Skeletal muscle tissue (tissue), 3 donors: ENCODE measurements at regions not wholly inside any gene's neighbourhood (a gene's known extent, or its start where the extent isn't known, plus 50 kb on each side); places are given as distances from the start of the nearest gene placed in this dataset.

Experiments used
- H3K27ac ChIP-seq: one replicate; pipeline ENCODE4 v1.7.0; 2013; ENCODE audit warnings: mild to moderate bottlenecking, low read depth, low read length, inconsistent platforms
- H3K27me3 ChIP-seq, 3 donors: one replicate each; pipeline ENCODE4 v1.7.0; 2013; ENCODE audit warnings: low read length in 3 of 3; ENCODE audit not compliant: control insufficient read depth in 3 of 3, insufficient read depth in 3 of 3
- H3K36me3 ChIP-seq, 3 donors: one replicate each; pipeline ENCODE4 v1.7.0; 2013; ENCODE audit warnings: low read length in 3 of 3; ENCODE audit not compliant: control insufficient read depth in 3 of 3, insufficient read depth in 3 of 3
- H3K4me1 ChIP-seq, 3 donors: one replicate each; pipeline ENCODE4 v1.7.0; 2013; ENCODE audit warnings: low read length in 3 of 3, mild to moderate bottlenecking in 3 of 3; ENCODE audit not compliant: control insufficient read depth in 3 of 3, insufficient read depth in 3 of 3
- H3K4me3 ChIP-seq, 3 donors: one replicate each; pipeline ENCODE4 v1.7.0; 2013; ENCODE audit warnings: low read length in 3 of 3
- H3K9ac ChIP-seq, 3 donors: one replicate each; pipeline ENCODE4 v1.7.0; 2013; ENCODE audit warnings: low read length in 3 of 3, mild to moderate bottlenecking in 3 of 3, moderate library complexity in 2 of 3, low read depth in 1 of 3
- H3K9me3 ChIP-seq, 3 donors: one replicate each; pipeline ENCODE4 v1.7.0; 2013; ENCODE audit warnings: low read length in 3 of 3; ENCODE audit not compliant: control insufficient read depth in 3 of 3
- donor health status: Osteomylitis.

- Histone ChIP-seq H3K9me3 (no peaks in the 10 kb centered on the region), H3K27ac (no peak overlapping the region), H3K4me1 (no peaks in the 10 kb centered on the region), H3K27me3 (no peaks in the 10 kb centered on the region), H3K36me3 (no peaks in the 10 kb centered on the region), H3K4me3 (no peak overlapping the region), H3K9ac (no peak overlapping the region)
These were observed 211.1 kb upstream of the PRDM1 start for GRCh38 chr6:105874835-105875626.

GRCh38 chr6:105873799-105874198 is 212.3 kb upstream of the PRDM1 start:
- H3K36me3 ChIP-seq: no peaks in the 10 kb centered on the region
- no peak overlapping the region for H3K4me3 ChIP-seq
- H3K4me1 ChIP-seq: no peaks in the 10 kb centered on the region
- no peak overlapping the region for H3K27ac ChIP-seq
- no peaks in the 10 kb centered on the region for H3K9me3 ChIP-seq
- H3K27me3 ChIP-seq: no peaks in the 10 kb centered on the region
- H3K9ac ChIP-seq: no peak overlapping the region

- H3K27ac ChIP-seq: no peak overlapping the region
These were observed 212.9 kb upstream of the PRDM1 start for GRCh38 chr6:105873211-105873704.

GRCh38 chr6:105872249-105872648 is 213.9 kb upstream of the PRDM1 start:
- Histone ChIP-seq H3K4me3 (no peak overlapping the region), H3K9me3 (no peaks in the 10 kb centered on the region), H3K9ac (no peak overlapping the region), H3K36me3 (no peaks in the 10 kb centered on the region), H3K4me1 (no peaks in the 10 kb centered on the region), H3K27ac (no peak overlapping the region), H3K27me3 (no peaks in the 10 kb centered on the region)

More at GRCh38 chr6:105873211-105873704, 212.9 kb upstream of the PRDM1 start:
- no peaks in the 10 kb centered on the region for H3K27me3 ChIP-seq
- H3K4me3 ChIP-seq: no peak overlapping the region
- no peaks in the 10 kb centered on the region for H3K36me3 ChIP-seq
- H3K9me3 ChIP-seq: no peaks in the 10 kb centered on the region
- H3K4me1 ChIP-seq: no peaks in the 10 kb centered on the region
- no peak overlapping the region for H3K9ac ChIP-seq

- Histone ChIP-seq H3K9me3 (no peaks in the 10 kb centered on the region), H3K4me3 (no peak overlapping the region), H3K9ac (no peak overlapping the region), H3K27ac (no peak overlapping the region), H3K4me1 (no peaks in the 10 kb centered on the region), H3K27me3 (no peaks in the 10 kb centered on the region), H3K36me3 (no peaks in the 10 kb centered on the region)
These were observed 214.6 kb upstream of the PRDM1 start for GRCh38 chr6:105871542-105871941.

GRCh38 chr6:105869835-105870440 is 216.2 kb upstream of the PRDM1 start:
- no peaks in the 10 kb centered on the region for H3K9me3 ChIP-seq
- H3K36me3 ChIP-seq: no peaks in the 10 kb centered on the region
- H3K4me1 ChIP-seq: no peaks in the 10 kb centered on the region
- H3K27ac ChIP-seq: no peak overlapping the region
- no peak overlapping the region for H3K9ac ChIP-seq
- no peak overlapping the region for H3K4me3 ChIP-seq
- H3K27me3 ChIP-seq: no peaks in the 10 kb centered on the region

GRCh38 chr6:105868823-105869460 is 217.2 kb upstream of the PRDM1 start:
- Histone ChIP-seq H3K36me3 (no peaks in the 10 kb centered on the region), H3K27ac (no peak overlapping the region), H3K9ac (no peak overlapping the region), H3K9me3 (no peaks in the 10 kb centered on the region), H3K27me3 (no peaks in the 10 kb centered on the region), H3K4me1 (no peaks in the 10 kb centered on the region), H3K4me3 (no peak overlapping the region)

GRCh38 chr6:105867821-105868220 is 218.3 kb upstream of the PRDM1 start:
- Histone ChIP-seq H3K4me3 (no peak overlapping the region), H3K27ac (no peak overlapping the region), H3K4me1 (no peaks in the 10 kb centered on the region), H3K9me3 (no peaks in the 10 kb centered on the region), H3K36me3 (no peaks in the 10 kb centered on the region), H3K27me3 (no peaks in the 10 kb centered on the region), H3K9ac (no peak overlapping the region)

- Histone ChIP-seq H3K9ac (no peak overlapping the region), H3K27me3 (no peaks in the 10 kb centered on the region), H3K27ac (no peak overlapping the region), H3K4me1 (no peaks in the 10 kb centered on the region), H3K36me3 (no peaks in the 10 kb centered on the region), H3K9me3 (no peaks in the 10 kb centered on the region), H3K4me3 (no peak overlapping the region)
These were observed 218.9 kb upstream of the PRDM1 start for GRCh38 chr6:105867277-105867676.
